HepG2 (cell line): ENCODE measurements at regions not wholly inside any gene's neighbourhood (a gene's known extent, or its start where the extent isn't known, plus 50 kb on each side); places are given as distances from the start of the nearest gene placed in this dataset.

Source experiments
- ATAC-seq: fragments of 200-7000 bp; cut with Tn5 transposase; 3 replicates; pipeline ENCODE4 v1.9.1; 2020; ENCODE audit warnings: mild to moderate bottlenecking, moderate library complexity
- BruUV-seq: library from RNA; stranded (reverse); fragments of 400-500 nt; replicated peaks from 2 replicates; lab custom pipeline; 2021; lab: Mats Ljungman, UMichigan
- CTCF ChIA-PET: fragments of 300-600 bp; formaldehyde crosslinking; extraction: SDS; loops from one replicate; lab custom pipeline; 2021; ENCODE audit warnings: low total read pairs, inconsistent platforms, low intra/inter-chr PET ratio; lab: Yijun Ruan, JAX
- POLR2A ChIA-PET: fragments of 350-600 bp; sonication (Branson Sonifier 250); formaldehyde crosslinking; loops from one replicate; lab custom pipeline; 2020; ENCODE audit warnings: antibody characterized with exemption, inconsistent platforms; lab: Yijun Ruan, JAX
- DNase-seq: peaks from one replicate; pipeline ENCODE4 v3.0.0-alpha.2; 2015; ENCODE audit warnings: low spot score
- FAIRE-seq: peaks from 3 replicates; lab custom pipeline; 2011; peaks lifted over from hg19 to GRCh38; lab: Jason Lieb, UNC
- H2AFZ ChIP-seq: one replicate; pipeline ENCODE4 v1.6.1; 2011; ENCODE audit warnings: low read length, inconsistent platforms
- H3K27ac ChIP-seq: fragments of 300-600 bp; 3 replicates; pipeline ENCODE4 v1.8.0; 2011; ENCODE audit warnings: mixed run types, mild to moderate bottlenecking, mixed read lengths, low read length, inconsistent platforms; ENCODE audit not compliant: insufficient read depth; ENCODE audit errors: extremely low read length
- H3K27me3 ChIP-seq, 2 experiments: fragments of 200-600 bp in 1 of 2; 2 replicates in 1 of 2; 3 replicates in 1 of 2; pipeline versions ENCODE4 v1.6.0 to v1.8.0; 2011; ENCODE audit warnings: low read length in 2 of 2, mild to moderate bottlenecking in 2 of 2, moderate library complexity in 2 of 2, inconsistent platforms in 1 of 2; ENCODE audit not compliant: insufficient read depth in 2 of 2, control insufficient read depth in 1 of 2
- H3K36me3 ChIP-seq, 2 experiments: fragments of 200-600 bp in 1 of 2; replicated peaks in 1 of 2; 2 replicates in 1 of 2; 3 replicates in 1 of 2; pipeline versions ENCODE4 v1.5.1 to v1.8.0; 2011; ENCODE audit warnings: low read length in 2 of 2, inconsistent platforms in 1 of 2; ENCODE audit not compliant: insufficient read depth in 2 of 2, control insufficient read depth in 1 of 2
- H3K4me1 ChIP-seq: 2 replicates; pipeline ENCODE4 v1.5.1; 2012; ENCODE audit warnings: low read length, inconsistent platforms; ENCODE audit not compliant: insufficient read depth
- H3K4me2 ChIP-seq: 2 replicates; pipeline ENCODE4 v1.6.0; 2011; ENCODE audit warnings: low read depth, low read length, inconsistent platforms
- H3K4me3 ChIP-seq, 3 experiments: fragments of 200-600 bp in 1 of 3; sonication (generic), shearing (Covaris generic) in 1 of 3; replicated peaks in 1 of 3; 2 replicates each; pipeline ENCODE4 v1.5.1; 2011 to 2016; ENCODE audit warnings: low read length in 3 of 3, inconsistent platforms in 2 of 3, low read depth in 2 of 3, mild to moderate bottlenecking in 2 of 3, control low read depth in 1 of 3, mixed read lengths in 1 of 3; ENCODE audit not compliant: insufficient read depth in 1 of 3
- H3K79me2 ChIP-seq: one replicate; pipeline ENCODE4 v1.6.1; 2011; ENCODE audit warnings: low read length, inconsistent platforms; ENCODE audit not compliant: insufficient read depth
- H3K9ac ChIP-seq: 2 replicates; pipeline ENCODE4 v1.6.0; 2011; ENCODE audit warnings: mild to moderate bottlenecking, low read depth, low read length, inconsistent platforms; ENCODE audit not compliant: insufficient read depth
- H3K9me3 ChIP-seq: 2 replicates; pipeline ENCODE4 v1.5.1; 2012; ENCODE audit warnings: mild to moderate bottlenecking, low read length
- H4K20me1 ChIP-seq: 2 replicates; pipeline ENCODE4 v1.6.0; 2011; ENCODE audit warnings: inconsistent platforms, mild to moderate bottlenecking, low read length, moderate library complexity; ENCODE audit not compliant: insufficient read depth
- HNRNPH1 ChIP-seq: fragments of 200-400 bp; formaldehyde crosslinking; optimal IDR thresholded peaks from 2 replicates; pipeline ENCODE3; 2017; ENCODE audit warnings: mild to moderate bottlenecking, low read depth, low read length
- JUN ChIP-seq: sonication (generic); formaldehyde crosslinking; IDR thresholded peaks from 2 replicates; pipeline ENCODE4 v1.4.0; 2020; ENCODE audit warnings: mild to moderate bottlenecking, missing genetic modification reagents
- MTA3 ChIP-seq: sonication (generic); formaldehyde crosslinking; IDR thresholded peaks from 2 replicates; pipeline ENCODE4 v1.4.0; 2020; ENCODE audit warnings: missing genetic modification reagents
- NCOA1 ChIP-seq: sonication (generic); formaldehyde crosslinking; IDR thresholded peaks from 2 replicates; pipeline ENCODE4 v1.9.0; 2021; ENCODE audit warnings: missing genetic modification reagents
- NKX3-1 ChIP-seq: sonication (generic); formaldehyde crosslinking; IDR thresholded peaks from 2 replicates; pipeline ENCODE4 v1.5.0; 2020; ENCODE audit warnings: missing genetic modification reagents
- RCOR2 ChIP-seq: IDR thresholded peaks from 2 replicates; pipeline ENCODE4 v1.6.1; 2016; ENCODE audit warnings: missing biosample characterization, missing genetic modification reagents
- YEATS2 ChIP-seq: sonication (generic); formaldehyde crosslinking; IDR thresholded peaks from 2 replicates; pipeline ENCODE4 v1.4.0; 2020; ENCODE audit warnings: missing genetic modification reagents, borderline replicate concordance
- YEATS4 ChIP-seq: sonication (generic); formaldehyde crosslinking; IDR thresholded peaks from 2 replicates; pipeline ENCODE4 v1.4.0; 2020; ENCODE audit warnings: missing genetic modification reagents, borderline replicate concordance
- ZNF441 ChIP-seq: sonication (generic); formaldehyde crosslinking; IDR thresholded peaks from 2 replicates; pipeline ENCODE4 v1.7.0; 2021; ENCODE audit warnings: missing genetic modification reagents, borderline replicate concordance
- ZNF616 ChIP-seq: sonication (generic); formaldehyde crosslinking; IDR thresholded peaks from 2 replicates; pipeline ENCODE4 v1.5.0; 2020; ENCODE audit warnings: low read depth, mild to moderate bottlenecking, missing genetic modification reagents
- ZNF839 ChIP-seq: sonication (generic); formaldehyde crosslinking; IDR thresholded peaks from 2 replicates; pipeline ENCODE4 v1.4.0; 2020; ENCODE audit warnings: missing genetic modification reagents, mild to moderate bottlenecking, borderline replicate concordance
- in situ Hi-C: cut with HindIII; loops from 2 replicates; pipeline ENCODE4 v1.10.0; 2017; ENCODE audit warnings: low pct_unique_long_range_greater_than_20kb; ENCODE audit not compliant: extremely low pct_ligation_motif_present
- intact Hi-C: fragments of 100-400 bp; cut with micrococcal nuclease; formaldehyde crosslinking; loops from one replicate; pipeline ENCODE4 v1.10.0; 2022; ENCODE audit not compliant: unreplicated experiment
- TF ChIP-seq, protein P1 (sequence below): sonication (generic); formaldehyde crosslinking; IDR thresholded peaks from 2 replicates; pipeline ENCODE4 v1.5.0; 2020; ENCODE audit warnings: mild to moderate bottlenecking, missing genetic modification reagents, borderline replicate concordance
- TF ChIP-seq, protein P2 (sequence below): sonication (generic); formaldehyde crosslinking; IDR thresholded peaks from 2 replicates; pipeline ENCODE4 v1.4.0; 2020; ENCODE audit warnings: missing genetic modification reagents, borderline replicate concordance
- TF ChIP-seq, protein P3 (sequence below): IDR thresholded peaks from 2 replicates; pipeline ENCODE4 v1.6.1; 2016; ENCODE audit warnings: missing biosample characterization, missing genetic modification reagents, low read depth

DNA sequence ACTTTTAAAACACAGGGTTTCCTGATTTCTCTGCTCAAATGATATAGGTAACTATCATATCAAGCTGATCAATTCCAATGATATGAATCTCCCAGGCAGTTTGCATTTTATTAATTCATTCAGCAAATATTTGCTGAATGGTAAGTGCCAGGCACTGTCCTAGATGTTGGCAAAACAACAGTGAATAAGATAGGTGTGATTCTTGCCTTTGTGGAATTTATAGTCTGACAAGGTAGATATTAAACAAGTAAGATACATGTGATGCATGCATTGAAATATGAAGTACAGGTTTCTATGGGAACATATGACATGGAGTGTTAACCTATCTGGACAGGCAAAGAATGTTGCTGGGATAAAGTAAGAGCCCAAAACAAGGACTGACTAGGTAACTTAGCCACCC, 231.8 kb upstream of the DAB2 start:
- DNase-seq, result no peak
- POLR2A ChIA-PET, result no interaction called here
- in situ Hi-C loops, result no loop called here
- H4K20me1 ChIP-seq, result no peaks in the 10 kb centered on the region
- H3K9me3 ChIP-seq, result no peaks in the 10 kb centered on the region
- H3K27ac ChIP-seq, result no peak overlapping the region
- CTCF ChIA-PET, result no interaction called here
- no peak for FAIRE-seq
- no TSS peak for BruUV-seq
- intact Hi-C loops, result no loop called here
- H3K4me1 ChIP-seq, result no peaks in the 10 kb centered on the region
- H3K79me2 ChIP-seq, result no peaks in the 10 kb centered on the region
- H2AFZ ChIP-seq, result no peak overlapping the region
- H3K36me3 ChIP-seq, result no peaks in the 10 kb centered on the region
- H3K4me3 ChIP-seq, result no peak overlapping the region
- no peak overlapping the region for H3K9ac ChIP-seq
- ATAC-seq, result no peak
- H3K27me3 ChIP-seq, result no peaks in the 10 kb centered on the region; a peak in 1 of 5 replicates
- no peak overlapping the region for H3K4me2 ChIP-seq
- TF ChIP-seq JUN (CRISPR knock-in tag), result no peak
- no peak for TF ChIP-seq ZNF839 (CRISPR knock-in tag)
- TF ChIP-seq NKX3-1, result no peak
- no peak for TF ChIP-seq YEATS4 (CRISPR knock-in tag)
- no peak for TF ChIP-seq YEATS2 (CRISPR knock-in tag)
- TF ChIP-seq ZNF441 (CRISPR knock-in tag), result no peak
- TF ChIP-seq, protein P1, sequence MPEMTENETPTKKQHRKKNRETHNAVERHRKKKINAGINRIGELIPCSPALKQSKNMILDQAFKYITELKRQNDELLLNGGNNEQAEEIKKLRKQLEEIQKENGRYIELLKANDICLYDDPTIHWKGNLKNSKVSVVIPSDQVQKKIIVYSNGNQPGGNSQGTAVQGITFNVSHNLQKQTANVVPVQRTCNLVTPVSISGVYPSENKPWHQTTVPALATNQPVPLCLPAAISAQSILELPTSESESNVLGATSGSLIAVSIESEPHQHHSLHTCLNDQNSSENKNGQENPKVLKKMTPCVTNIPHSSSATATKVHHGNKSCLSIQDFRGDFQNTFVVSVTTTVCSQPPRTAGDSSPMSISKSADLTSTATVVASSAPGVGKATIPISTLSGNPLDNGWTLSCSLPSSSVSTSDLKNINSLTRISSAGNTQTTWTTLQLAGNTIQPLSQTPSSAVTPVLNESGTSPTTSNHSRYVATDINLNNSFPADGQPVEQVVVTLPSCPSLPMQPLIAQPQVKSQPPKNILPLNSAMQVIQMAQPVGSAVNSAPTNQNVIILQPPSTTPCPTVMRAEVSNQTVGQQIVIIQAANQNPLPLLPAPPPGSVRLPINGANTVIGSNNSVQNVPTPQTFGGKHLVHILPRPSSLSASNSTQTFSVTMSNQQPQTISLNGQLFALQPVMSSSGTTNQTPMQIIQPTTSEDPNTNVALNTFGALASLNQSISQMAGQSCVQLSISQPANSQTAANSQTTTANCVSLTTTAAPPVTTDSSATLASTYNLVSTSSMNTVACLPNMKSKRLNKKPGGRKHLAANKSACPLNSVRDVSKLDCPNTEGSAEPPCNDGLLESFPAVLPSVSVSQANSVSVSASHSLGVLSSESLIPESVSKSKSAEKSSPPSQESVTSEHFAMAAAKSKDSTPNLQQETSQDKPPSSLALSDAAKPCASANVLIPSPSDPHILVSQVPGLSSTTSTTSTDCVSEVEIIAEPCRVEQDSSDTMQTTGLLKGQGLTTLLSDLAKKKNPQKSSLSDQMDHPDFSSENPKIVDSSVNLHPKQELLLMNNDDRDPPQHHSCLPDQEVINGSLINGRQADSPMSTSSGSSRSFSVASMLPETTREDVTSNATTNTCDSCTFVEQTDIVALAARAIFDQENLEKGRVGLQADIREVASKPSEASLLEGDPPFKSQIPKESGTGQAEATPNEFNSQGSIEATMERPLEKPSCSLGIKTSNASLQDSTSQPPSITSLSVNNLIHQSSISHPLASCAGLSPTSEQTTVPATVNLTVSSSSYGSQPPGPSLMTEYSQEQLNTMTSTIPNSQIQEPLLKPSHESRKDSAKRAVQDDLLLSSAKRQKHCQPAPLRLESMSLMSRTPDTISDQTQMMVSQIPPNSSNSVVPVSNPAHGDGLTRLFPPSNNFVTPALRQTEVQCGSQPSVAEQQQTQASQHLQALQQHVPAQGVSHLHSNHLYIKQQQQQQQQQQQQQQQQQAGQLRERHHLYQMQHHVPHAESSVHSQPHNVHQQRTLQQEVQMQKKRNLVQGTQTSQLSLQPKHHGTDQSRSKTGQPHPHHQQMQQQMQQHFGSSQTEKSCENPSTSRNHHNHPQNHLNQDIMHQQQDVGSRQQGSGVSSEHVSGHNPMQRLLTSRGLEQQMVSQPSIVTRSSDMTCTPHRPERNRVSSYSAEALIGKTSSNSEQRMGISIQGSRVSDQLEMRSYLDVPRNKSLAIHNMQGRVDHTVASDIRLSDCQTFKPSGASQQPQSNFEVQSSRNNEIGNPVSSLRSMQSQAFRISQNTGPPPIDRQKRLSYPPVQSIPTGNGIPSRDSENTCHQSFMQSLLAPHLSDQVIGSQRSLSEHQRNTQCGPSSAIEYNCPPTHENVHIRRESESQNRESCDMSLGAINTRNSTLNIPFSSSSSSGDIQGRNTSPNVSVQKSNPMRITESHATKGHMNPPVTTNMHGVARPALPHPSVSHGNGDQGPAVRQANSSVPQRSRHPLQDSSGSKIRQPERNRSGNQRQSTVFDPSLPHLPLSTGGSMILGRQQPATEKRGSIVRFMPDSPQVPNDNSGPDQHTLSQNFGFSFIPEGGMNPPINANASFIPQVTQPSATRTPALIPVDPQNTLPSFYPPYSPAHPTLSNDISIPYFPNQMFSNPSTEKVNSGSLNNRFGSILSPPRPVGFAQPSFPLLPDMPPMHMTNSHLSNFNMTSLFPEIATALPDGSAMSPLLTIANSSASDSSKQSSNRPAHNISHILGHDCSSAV, result no peak
- no peak for TF ChIP-seq RCOR2 (CRISPR knock-in tag)
- TF ChIP-seq NCOA1 (CRISPR knock-in tag), result no peak
- TF ChIP-seq, protein P2, sequence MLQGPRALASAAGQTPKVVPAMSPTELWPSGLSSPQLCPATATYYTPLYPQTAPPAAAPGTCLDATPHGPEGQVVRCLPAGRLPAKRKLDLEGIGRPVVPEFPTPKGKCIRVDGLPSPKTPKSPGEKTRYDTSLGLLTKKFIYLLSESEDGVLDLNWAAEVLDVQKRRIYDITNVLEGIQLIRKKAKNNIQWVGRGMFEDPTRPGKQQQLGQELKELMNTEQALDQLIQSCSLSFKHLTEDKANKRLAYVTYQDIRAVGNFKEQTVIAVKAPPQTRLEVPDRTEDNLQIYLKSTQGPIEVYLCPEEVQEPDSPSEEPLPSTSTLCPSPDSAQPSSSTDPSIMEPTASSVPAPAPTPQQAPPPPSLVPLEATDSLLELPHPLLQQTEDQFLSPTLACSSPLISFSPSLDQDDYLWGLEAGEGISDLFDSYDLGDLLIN (CRISPR knock-in tag), result no peak
- no peak for TF ChIP-seq HNRNPH1
- no peak for TF ChIP-seq MTA3
- TF ChIP-seq ZNF616 (CRISPR knock-in tag), result no peak
- TF ChIP-seq, protein P3, sequence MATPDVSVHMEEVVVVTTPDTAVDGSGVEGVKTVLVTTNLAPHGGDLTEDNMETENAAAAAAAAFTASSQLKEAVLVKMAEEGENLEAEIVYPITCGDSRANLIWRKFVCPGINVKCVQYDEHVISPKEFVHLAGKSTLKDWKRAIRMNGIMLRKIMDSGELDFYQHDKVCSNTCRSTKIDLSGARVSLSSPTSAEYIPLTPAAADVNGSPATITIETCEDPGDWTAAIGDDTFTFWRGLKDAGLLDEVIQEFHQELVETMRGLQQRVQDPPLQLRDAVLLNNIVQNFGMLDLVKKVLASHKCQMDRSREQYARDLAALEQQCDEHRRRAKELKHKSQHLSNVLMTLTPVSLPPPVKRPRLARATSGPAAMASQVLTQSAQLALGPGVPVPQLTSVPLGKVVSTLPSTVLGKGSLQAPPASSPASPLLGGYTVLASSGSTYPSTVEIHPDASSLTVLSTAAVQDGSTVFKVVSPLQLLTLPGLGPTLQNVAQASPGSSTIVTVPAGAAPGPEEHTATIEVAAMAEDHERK (CRISPR knock-in tag), result no peak
